ENCODE measurements at regions not wholly inside any gene's neighbourhood (a gene's known extent, or its start where the extent isn't known, plus 50 kb on each side); places are given as distances from the start of the nearest gene placed in this dataset.

DNA sequence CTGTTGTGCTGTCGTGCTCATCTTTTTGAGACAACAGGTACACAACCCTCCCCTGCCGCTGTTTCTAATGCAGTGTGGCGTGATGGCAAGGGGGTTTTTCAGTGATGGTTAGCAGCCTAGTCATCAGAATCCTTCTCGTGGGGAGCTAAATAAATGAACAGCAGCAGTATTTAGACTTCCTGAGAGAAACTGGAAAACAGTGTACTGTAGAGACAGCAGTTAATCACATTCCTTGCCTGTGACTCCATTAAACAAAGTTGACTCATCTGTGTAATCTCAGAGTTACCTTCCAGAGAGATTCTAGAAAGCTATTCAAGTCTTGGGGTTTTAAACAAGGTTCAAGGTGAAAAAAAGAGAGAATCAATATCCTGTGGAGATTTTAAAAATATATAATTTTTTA, 1753.2 kb upstream of the PCDH7 start:
- FAIRE-seq, result no peak
- WGBS (ENCODE audit: missing lambda C conversion rate), result 5% methylated on average over 4 of the region's 4 CpGs
- CTCF ChIA-PET, result no interaction called here
- H3K4me1 ChIP-seq, result no peaks in the 10 kb centered on the region
- no peak overlapping the region for H3K27ac ChIP-seq
- no peak overlapping the region for H3K4me3 ChIP-seq
- TF ChIP-seq KDM5A (IDR thresholded peaks at IDR 0.05), result no peak
- TF ChIP-seq HOXB13 (CRISPR knock-in tag; IDR thresholded peaks at IDR 0.05; ENCODE audit: low read depth), result no peak
- TF ChIP-seq HEYL (CRISPR knock-in tag; IDR thresholded peaks at IDR 0.05), result no peak
- no peaks in the 10 kb centered on the region for H3K9me3 ChIP-seq
- ATAC-seq, result no peak
- POLR2A ChIA-PET, result no interaction called here
- no peak overlapping the region for H3K4me2 ChIP-seq
- DNase-seq (ENCODE audit: low read depth in 1 of 2, low spot score in 1 of 2), result no peak

GRCh38 chr4:28973587-28974350, 1746.4 kb upstream of the PCDH7 start:
- WGBS (ENCODE audit: missing lambda C conversion rate), result 9% methylated on average over 3 of the region's 3 CpGs
- Histone ChIP-seq H3K4me3 (no peak overlapping the region), H3K9me3 (no peaks in the 10 kb centered on the region), H3K4me2 (no peak overlapping the region), H3K27ac (no peak overlapping the region), H3K4me1 (no peaks in the 10 kb centered on the region)
- CTCF ChIA-PET, result no interaction called here
- FAIRE-seq (no peak), DNase-seq (ENCODE audit: low read depth in 1 of 2, low spot score in 1 of 2) (no peak), ATAC-seq (no peak)
- POLR2A ChIA-PET, result no interaction called here
- TF ChIP-seq MAFK (IDR thresholded peaks at IDR 0.05; ENCODE audit: partially characterized antibody) (no peak), BHLHE40 (IDR thresholded peaks at IDR 0.05; ENCODE audit: low read depth, low read length) (no peak), ZC3H11A (IDR thresholded peaks at IDR 0.05) (no peak), PHF8 (IDR thresholded peaks at IDR 0.05; ENCODE audit: borderline replicate concordance, low read depth) (no peak), EP300 (IDR thresholded peaks at IDR 0.05) (no peak), FOSB (CRISPR knock-in tag; IDR thresholded peaks at IDR 0.05) (no peak), BCL3 (IDR thresholded peaks at IDR 0.05) (no peak), RCOR1 (IDR thresholded peaks at IDR 0.05; ENCODE audit: low read depth, low read length) (no peak), JUNB (IDR thresholded peaks at IDR 0.05) (no peak)
- TF ChIP-seq, protein P1, sequence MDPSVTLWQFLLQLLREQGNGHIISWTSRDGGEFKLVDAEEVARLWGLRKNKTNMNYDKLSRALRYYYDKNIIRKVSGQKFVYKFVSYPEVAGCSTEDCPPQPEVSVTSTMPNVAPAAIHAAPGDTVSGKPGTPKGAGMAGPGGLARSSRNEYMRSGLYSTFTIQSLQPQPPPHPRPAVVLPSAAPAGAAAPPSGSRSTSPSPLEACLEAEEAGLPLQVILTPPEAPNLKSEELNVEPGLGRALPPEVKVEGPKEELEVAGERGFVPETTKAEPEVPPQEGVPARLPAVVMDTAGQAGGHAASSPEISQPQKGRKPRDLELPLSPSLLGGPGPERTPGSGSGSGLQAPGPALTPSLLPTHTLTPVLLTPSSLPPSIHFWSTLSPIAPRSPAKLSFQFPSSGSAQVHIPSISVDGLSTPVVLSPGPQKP (IDR thresholded peaks at IDR 0.05; ENCODE audit: low read depth, low read length), result no peak
- TF ChIP-seq, protein P2, sequence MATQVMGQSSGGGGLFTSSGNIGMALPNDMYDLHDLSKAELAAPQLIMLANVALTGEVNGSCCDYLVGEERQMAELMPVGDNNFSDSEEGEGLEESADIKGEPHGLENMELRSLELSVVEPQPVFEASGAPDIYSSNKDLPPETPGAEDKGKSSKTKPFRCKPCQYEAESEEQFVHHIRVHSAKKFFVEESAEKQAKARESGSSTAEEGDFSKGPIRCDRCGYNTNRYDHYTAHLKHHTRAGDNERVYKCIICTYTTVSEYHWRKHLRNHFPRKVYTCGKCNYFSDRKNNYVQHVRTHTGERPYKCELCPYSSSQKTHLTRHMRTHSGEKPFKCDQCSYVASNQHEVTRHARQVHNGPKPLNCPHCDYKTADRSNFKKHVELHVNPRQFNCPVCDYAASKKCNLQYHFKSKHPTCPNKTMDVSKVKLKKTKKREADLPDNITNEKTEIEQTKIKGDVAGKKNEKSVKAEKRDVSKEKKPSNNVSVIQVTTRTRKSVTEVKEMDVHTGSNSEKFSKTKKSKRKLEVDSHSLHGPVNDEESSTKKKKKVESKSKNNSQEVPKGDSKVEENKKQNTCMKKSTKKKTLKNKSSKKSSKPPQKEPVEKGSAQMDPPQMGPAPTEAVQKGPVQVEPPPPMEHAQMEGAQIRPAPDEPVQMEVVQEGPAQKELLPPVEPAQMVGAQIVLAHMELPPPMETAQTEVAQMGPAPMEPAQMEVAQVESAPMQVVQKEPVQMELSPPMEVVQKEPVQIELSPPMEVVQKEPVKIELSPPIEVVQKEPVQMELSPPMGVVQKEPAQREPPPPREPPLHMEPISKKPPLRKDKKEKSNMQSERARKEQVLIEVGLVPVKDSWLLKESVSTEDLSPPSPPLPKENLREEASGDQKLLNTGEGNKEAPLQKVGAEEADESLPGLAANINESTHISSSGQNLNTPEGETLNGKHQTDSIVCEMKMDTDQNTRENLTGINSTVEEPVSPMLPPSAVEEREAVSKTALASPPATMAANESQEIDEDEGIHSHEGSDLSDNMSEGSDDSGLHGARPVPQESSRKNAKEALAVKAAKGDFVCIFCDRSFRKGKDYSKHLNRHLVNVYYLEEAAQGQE (IDR thresholded peaks at IDR 0.05), result no peak
- TF ChIP-seq, protein P3, sequence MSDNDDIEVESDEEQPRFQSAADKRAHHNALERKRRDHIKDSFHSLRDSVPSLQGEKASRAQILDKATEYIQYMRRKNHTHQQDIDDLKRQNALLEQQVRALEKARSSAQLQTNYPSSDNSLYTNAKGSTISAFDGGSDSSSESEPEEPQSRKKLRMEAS (IDR thresholded peaks at IDR 0.05), result no peak

GRCh38 chr4:28976369-28976768, 1743.8 kb upstream of the PCDH7 start:
- Histone ChIP-seq H3K4me3 (no peak overlapping the region), H3K4me1 (no peaks in the 10 kb centered on the region), H3K27ac (no peak overlapping the region), H3K9me3 (no peaks in the 10 kb centered on the region), H3K4me2 (no peak overlapping the region)
- ATAC-seq (no peak), DNase-seq (ENCODE audit: low read depth in 1 of 2, low spot score in 1 of 2) (no peak), FAIRE-seq (no peak)
- POLR2A ChIA-PET, result no interaction called here
- CTCF ChIA-PET, result no interaction called here
- TF ChIP-seq MAFK (IDR thresholded peaks at IDR 0.05; ENCODE audit: partially characterized antibody) (peak; percentile 72), HES2 (IDR thresholded peaks at IDR 0.05) (no peak)
- WGBS (ENCODE audit: missing lambda C conversion rate), result 0% methylated on average over 1 of the region's 1 CpG
